HG03060 (cell line): ENCODE measurements at regions not wholly inside any gene's neighbourhood (a gene's known extent, or its start where the extent isn't known, plus 50 kb on each side); places are given as distances from the start of the nearest gene placed in this dataset.

ENCODE experiments used
- ATAC-seq: cut with Tn5 transposase; IDR thresholded peaks from one replicate; pipeline ENCODE4 v1.9.1; 2021; ENCODE audit warnings: low read depth, moderate number of reproducible peaks; ENCODE audit not compliant: unreplicated experiment

DNA sequence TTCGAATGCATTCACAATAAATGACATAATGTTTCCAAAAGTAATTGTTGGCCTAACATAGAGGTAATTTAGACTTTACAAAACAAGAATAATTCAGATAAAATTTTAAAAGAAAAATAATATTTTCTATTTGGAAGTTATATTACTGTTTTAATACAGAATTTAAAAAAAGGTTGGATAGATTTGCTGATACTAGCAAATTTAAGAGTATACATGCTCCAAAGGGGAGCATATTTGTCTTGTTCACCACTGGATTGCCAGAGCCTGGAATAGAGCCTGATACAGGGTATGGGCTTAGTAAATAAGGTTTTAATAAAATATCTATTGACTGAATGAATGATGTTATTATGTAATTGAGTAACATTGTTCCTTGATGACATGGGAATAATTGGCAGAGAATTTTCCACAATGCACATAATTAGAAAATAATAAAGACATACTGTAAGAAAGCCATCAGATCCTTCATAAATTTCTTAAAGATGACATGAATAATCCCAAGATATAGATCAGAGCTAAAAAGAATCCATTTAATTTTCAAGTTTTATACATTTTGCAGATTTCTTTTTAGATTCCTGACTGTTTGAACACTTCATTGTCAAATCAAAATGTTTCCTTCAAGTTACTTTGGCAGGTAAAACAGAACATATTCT, 305.3 kb downstream of the SLC6A15 start:
- ATAC-seq = no peak

DNA sequence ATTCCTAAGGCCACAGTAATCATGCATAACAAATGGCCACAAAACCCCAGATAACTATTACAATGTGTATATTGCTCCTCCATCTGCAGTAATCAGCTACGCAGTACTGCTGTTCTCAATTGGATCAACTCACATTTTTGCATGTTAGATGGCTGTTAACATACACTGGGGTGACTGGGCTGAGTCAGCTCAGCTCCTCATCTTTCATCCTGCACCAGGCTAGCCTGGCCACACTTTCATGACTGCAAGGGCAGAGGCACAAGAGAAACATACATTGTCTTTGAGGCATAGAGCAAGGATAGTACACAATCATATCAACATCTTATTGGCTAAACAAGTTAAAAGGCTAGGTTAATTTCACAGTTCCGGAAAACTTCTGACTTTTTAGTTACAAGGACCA, 306.6 kb downstream of the SLC6A15 start:
- ATAC-seq = no peak

DNA sequence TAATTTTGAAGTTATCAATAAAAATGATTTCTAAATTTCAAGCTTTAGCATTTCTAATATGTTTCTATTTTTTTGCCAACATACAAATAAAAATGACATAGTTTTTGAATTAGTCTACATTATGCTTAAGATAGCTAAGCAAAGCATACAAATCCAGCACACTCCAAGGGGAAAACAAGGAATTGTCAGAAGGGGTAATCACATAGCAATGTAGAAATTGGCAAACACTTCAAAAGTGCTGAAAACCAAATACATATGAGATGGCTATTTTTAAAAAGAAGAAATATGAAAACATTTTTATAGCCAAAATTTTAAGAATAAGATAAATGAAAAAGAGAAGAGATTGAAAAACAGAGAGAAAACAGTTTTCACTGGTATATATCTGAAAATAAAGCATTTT, 308.0 kb downstream of the SLC6A15 start:
- ATAC-seq = no peak

DNA sequence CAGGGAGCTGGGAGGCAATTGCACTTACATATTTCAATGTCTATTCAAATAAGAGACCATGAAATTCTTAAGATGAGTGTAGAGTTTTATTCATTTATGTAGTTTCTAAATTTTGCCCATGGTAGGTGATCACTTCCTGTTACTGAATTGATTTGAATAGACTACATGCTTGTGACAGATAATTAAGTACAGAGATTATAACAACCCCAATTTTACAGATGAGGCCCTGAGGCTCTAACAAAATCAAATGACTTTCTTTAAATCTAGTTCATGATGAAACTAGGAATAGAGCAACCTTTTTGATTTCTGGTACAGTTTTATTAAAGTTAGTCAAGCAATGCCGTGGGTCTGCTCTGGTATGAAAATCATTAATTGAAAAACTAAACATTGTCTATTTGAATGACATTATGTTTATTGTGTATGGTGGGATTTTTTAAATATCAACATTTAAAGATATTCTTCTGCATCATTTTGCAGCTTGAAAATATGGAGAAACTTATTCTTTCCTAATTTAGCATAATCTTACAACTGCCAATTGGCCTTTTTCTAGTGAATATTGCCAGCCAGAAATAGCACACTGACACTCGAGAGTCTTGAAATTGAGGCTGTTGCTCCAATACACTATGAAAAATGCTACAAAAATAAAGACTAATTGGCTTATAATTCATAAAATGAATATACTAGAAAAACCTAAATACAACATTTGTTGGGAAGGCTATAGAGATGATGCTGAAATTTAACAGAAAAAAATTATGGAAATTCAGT, 308.9 kb downstream of the SLC6A15 start:
- no peak for ATAC-seq

DNA sequence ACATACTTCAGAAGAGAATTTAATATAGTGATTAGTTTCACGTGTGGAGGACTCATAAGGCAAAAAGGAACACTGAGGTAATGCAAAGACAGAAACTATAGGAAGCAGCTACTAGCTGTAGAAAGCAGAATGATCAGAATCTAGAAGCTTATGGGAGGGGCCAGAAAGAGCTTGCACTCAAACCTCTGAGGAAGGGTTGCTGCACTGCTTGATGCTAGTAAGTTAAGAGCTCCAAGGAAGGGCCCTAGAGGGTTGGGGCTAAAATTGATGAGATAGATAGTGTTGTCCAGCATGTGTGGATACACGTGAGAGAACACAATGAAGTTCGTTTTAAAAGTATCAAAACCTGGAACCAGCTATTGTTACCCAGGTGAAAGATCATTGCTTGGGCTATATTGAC, 311.1 kb downstream of the SLC6A15 start:
- ATAC-seq = no peak

DNA sequence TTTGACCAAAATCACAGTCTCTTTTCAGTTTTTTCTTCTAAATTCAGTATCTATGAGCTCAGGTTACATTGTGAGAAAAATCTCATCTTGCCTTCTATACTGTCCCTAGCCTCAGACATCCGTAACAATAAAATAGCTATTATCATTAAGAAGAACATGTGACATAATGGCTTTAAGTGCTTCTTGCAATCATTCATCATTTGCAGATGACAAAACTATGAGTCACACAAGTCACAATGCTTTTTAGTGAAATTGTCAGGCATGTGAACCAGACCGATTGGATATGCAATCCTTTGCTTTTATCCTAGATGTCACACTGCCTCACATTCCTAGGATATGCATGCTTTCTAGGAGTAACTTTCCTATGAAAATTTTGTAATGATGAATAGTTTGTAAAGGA, 313.1 kb downstream of the SLC6A15 start:
- ATAC-seq = no peak

DNA sequence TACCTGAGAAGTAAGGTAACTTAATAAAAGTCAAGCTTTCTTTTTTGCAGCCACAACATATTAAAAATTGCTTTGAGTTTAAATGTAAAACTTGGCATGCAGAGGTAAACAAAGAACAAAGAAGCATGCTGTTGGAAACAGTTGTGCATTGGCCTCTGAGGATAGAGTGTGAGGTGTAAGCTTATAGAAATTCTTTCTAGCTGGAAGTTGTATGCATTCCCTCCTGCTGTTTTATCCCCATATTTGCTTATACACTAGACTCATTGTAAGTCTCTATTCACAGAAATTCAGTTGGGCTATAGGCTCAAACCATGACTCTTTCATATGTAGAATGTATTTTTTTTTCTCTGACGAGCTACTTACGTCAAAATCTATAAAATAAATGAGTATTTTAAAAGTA, 316.3 kb downstream of the SLC6A15 start:
- ATAC-seq = no peak

DNA sequence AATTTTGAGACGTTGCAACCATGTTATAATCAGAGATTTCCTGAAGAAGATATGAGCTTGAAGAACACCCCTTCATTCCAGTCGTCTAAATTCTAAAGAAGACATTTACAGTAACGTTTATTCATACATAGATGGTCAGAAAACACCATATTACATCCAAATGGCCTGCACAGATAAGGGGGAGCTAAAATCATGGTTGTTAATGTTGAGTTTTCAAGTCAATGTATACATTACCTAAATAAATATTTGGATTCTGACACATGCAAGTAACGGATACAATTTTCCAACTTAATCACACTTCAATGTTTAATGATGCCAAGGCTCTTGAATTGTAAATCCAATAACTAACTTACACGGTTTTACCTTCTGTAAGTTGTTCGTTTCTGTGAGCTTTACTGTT, 318.4 kb downstream of the SLC6A15 start:
- no peak for ATAC-seq

DNA sequence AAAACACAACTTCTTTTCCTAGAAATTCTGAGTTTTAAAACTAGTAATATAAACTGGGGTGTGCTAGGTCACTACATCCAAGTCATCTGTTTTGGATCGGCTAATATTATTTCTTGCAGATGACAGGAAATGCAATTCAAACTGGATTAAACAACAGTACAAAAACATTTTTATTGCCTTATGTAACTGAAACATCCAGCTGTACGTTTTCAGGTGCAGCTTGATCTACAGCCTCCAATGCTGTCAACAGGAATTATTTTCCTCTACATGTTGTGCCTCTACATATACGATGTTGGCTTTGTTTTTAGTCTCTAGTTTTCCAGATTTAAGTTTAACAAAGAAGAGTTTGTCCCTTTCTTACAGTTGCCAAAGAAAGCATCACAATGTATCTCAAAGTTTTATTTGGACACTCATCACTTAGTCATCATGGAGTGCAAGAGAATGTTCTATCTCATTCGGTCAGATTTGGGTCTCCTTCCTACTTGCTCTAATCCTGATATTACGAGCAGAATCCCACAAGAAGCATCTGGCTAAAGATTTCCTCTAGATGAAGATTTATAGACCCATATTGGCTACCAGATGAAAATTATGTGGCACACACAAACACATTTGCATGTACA, 326.7 kb downstream of the SLC6A15 start:
- no peak for ATAC-seq

DNA sequence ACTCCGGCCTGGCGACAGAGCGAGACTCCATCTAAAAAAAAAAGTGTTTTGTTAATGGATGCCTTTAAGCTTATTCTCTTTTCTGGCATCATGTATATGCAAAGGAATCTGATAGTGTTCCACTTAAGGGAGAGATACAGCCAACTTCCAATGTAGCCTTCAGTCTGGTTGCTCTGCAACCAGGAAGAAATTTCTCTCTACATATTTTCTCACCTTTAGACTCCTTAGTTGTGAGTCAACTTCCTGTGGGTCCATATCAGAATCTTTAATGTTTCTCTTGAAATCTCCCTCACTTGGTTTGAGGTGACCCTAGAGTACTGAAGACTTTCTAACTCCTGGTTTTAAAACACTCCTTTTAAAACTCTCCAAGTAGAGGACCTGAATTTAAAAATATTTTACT, 340.4 kb downstream of the SLC6A15 start:
- ATAC-seq = no peak

DNA sequence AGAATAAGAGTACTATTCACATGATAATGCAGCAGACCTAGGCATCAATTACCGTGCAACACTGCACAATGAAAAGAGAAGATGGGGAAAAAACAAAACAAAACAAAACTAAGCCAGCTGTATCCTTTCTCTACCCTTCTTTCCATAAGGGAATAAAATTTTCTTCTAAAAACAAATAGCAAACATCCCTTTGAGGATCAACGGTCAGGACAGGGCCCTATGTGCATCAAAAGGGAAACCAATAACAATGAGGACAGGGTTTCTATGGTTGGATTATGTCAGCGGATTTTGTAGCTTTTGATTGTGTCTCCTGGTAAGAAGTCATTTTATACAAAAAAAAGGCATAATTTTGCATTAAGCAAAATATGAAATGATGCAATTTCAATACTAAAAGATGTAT, 350.3 kb downstream of the SLC6A15 start:
- ATAC-seq = no peak

DNA sequence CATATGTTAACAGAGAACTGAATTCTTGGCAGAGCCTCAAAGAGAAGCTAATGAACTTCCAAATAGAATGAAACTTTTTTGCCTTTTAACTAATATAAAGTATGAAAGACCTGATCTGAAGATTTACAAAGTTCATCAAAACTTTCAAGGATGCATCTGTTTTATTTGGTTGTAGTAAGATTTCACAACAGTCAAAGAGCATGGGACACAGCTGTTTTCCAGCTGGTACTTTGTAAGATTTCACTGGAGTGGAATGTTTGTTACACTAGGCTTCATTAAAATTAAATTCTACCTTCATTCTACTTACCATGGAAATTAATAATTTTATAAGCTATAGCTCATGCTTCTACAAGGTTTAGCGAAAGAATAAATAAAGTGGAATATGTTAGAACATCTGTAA, 351.2 kb downstream of the SLC6A15 start:
- ATAC-seq = no peak

DNA sequence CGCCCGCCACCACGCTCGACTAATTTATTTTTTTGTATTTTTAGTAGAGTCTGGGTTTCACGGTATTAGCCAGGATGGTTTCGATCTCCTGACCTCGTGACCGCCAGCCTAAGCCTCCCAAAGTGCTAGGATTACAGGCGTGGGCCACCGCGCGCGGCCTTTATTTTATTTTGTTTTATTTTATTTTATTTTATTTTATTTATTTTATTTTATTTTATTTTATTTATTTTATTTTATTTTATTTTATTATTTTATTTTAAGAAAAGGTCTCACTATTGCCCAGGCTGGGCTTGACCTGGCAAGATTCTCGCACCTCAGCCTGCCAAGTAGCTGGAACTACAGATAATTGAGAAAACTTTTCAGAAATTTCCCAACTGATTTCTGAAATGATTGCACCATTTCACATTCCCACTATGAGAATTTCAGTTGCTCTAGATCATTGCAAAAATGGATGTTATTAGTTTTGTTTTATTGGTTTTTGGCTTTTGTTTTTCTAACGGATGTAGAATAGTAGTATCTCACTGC, 358.3 kb downstream of the SLC6A15 start:
- no peak for ATAC-seq

DNA sequence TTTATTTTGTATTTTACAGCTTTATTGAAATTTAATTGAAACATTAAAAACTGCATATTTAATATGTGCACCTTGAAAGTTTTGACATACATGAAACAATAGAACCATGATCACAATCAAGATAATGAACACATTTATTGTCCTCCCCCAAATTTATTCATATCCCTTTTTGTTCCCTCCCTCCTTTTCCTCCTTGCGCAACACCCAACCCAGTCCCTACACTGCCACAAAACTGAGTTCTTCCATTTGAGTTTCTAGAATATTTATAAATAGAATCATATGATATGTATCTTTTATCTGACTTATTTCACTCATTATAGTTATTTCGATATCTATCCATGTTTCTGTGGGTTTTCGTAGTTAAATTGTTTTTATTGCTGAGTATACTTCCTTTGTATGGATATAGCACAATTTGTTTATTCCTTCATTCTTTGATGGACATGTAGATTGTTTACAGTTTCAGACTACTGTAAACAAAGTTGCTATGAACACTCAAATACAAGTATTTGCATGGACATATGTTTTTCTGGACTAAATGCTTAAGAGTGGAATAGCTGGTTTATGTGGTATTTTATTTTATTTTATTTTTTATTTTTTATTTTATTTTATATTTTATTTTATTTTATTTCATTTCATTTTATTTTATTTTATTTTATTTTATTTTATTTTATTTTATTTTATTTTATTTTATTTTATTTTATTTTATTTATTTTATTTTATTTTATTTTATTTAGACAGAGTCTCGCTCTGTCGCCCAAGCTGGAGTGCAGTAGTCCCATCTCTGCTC, 359.1 kb downstream of the SLC6A15 start:
- no peak for ATAC-seq

DNA sequence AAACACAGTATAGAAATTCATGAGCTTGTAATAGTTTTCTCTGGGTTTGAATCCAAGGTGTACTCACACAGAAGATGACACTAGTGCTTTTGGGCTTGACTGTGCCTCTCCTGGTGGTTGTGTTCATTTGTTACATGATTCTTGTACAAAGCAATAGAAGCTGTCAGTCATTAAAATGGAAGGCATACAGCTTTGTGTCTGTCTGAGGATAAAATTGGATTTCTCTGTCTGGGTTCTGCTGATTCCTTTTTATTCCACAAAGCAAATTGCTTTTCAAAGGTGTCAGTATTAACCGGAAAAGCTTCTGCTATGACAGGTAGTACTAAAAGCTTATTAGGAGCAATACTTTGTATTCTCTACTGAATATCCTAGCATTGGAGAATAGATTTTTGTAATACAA, 361.2 kb downstream of the SLC6A15 start:
- no peak for ATAC-seq

DNA sequence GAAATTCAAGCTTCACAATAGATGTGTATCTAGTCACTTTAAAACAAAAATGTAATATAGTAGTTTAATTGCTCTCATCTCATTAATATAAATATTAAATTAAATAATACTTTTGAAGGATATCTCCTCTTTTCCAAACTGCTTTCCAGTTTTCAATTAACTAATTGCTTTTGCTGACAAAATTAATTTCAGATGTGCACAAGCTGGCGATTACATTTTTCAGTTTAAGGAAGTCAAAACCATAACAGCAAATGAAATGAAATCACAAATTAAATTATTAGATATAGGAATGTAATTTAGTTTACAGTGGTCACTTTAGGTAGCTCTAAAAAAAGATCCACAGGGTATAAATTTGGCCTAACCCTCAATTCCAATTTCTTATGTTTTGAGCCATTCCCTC, 362.1 kb downstream of the SLC6A15 start:
- ATAC-seq = no peak

DNA sequence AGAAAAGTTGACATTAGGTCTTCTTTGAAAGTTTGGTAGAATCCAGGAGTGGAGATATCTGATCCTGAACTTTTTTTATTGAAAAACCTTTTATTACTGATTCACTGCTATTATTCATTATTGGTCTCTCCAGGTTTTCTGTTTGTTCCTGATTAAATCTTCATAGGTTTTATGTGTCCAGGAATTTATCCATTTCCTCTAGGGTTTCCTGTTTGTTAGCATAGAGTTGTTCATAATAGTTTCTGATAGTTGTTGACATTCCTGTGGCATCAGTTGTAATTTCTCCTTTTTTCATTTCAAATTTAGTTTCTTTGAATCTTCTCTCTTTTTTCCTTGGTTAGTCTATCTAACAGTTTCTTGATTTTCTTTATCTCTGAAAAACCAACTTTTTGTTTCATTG, 370.3 kb downstream of the SLC6A15 start:
- no peak for ATAC-seq

DNA sequence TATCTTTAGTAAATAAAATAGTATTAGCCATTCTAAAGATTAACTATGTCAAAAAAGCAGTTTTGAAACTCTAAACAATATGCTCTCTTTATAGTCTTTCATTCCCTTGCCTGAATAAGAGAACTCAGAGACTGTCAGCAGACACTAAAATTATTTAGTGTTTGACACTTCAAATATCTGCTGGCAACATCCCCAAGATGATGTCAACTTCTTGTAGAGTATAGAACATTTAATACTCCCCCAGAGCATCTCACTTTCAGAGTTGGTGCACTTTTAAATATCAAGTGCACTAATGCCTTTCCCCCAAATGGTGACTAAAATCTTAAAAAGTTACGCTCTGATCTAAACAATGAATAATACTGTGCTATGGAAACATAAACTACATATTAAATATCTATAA, 374.9 kb downstream of the SLC6A15 start:
- no peak for ATAC-seq

DNA sequence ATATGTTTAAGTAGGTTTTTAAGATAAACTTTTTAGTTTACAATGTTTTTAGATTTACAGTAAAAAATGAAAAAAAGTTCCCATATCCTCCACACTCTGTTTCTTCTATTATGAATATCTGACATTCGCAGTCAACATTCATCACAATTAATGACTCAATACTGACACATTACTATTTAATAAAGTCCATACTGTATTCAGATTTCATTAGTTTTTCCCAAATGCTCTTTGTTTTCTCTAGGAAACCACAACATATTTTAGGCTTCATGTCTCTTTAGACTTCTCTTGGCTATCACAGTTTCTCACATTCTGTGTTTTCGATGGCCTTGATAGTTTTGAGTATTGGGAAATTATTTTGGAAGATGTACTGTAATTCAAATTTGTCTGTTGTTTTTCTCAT, 399.8 kb downstream of the SLC6A15 start:
- ATAC-seq = no peak

DNA sequence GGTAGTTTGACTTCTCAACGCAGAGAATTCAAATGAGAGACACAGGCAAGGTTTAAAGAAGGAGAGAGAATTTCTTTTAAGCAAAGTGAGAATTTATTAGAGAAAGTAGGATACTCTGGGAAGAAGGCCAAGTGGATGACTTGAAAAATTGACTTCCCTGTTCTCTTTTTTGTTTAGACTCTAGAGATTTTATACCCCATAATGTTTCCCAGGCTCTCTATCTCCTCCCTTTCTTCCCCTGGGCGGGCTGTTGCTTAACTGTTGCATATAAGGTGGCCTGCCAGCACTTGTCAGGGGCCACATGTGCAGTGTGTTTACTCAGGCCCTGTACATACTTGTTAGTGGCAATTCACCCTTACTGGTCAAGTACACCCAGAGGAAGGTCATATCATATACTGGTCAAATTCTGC, 403.7 kb downstream of the SLC6A15 start:
- ATAC-seq = no peak
